Hematopoietic multipotent progenitor cell treated with erythropoietin and hydrocortisone succinate and interleukin-3 and kit ligand, for 17 days (in vitro differentiated cells): ENCODE measurements at regions not wholly inside any gene's neighbourhood (a gene's known extent, or its start where the extent isn't known, plus 50 kb on each side); places are given as distances from the start of the nearest gene placed in this dataset.
"Not testable (repeated sequence)": the region's sequence is repeated elsewhere in the genome, so short reads cannot be mapped to it uniquely, and the experiment has no call there.

Experiments
- DNase-seq: peaks from one replicate; pipeline ENCODE4 v3.0.0-alpha.2; 2015; ENCODE audit warnings: low spot score

DNA sequence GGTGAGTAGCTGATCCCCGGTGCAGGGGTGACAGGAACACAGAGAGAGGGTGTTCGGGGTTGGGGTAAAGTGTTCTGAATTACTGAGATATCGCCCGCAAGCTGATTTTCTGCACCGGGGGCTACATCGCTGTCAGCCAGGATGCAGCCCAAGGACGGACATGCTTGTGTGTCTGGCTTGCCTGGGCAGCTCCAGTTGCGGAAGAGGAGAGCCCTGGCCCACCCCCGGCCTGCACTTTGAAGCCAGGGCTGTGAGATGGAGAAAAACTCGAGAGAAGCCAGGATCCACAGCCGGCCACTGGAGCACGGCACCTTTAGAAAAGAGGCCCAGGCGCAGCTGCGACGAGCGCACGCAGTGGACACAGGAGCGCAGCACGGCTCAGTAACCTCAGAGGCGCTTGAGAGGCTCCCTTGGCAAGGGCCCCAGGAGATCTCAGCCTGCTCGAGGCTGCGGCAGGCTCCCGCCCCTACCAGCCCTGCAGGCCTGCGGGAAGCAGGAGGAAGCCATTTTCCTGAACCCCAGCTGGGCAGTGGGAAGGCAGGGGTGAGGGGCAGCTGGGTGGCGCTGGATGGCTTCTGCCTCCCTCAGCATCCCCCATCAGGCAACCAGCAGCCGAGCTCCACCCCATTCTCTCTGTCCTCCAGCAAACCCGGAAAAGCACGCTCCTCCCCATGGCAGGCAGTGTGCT lies 59.2 kb downstream of the C9orf50 start:
- DNase-seq, result no peak

DNA sequence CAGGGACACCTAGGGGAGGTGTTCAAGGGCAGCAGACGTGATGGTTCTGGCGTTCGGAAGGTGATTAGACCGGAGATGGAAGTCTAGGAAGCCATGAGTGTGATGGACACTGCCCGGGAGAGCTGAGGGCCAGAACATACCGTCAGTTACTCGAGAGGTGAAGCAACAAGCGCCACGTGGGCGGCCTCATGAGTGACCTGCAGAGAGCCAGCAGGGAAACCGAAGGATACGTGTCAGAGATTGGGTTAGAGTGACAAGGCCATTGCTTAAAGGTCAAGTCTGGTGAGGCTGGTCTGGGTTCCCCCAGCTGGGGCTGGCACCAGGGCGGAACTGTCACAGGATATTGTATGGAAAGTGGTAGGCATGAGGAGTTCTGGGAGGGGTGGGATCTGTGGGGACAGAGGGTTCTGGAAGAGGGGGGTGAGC lies 60.0 kb downstream of the C9orf50 start:
- DNase-seq, result no peak

DNA sequence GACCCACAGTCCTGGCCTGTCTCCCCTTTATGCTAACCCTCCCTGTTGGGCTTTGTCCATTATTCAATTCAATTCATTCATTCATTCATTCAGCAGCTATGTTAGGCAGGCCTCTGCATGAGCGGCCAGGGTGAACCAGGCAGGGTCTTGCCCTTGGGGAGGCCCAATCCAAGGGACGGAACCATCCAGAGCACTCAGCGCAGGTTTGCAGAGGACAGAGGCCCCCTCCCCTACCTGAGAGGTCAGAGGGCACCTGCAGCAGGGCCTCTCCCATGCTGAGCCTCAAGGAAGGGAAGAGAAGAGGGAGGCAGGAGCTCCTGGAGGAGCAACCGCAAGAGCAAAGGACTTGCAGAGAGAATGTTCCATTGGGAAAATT lies 61.4 kb downstream of the C9orf50 start:
- no peak for DNase-seq

DNA sequence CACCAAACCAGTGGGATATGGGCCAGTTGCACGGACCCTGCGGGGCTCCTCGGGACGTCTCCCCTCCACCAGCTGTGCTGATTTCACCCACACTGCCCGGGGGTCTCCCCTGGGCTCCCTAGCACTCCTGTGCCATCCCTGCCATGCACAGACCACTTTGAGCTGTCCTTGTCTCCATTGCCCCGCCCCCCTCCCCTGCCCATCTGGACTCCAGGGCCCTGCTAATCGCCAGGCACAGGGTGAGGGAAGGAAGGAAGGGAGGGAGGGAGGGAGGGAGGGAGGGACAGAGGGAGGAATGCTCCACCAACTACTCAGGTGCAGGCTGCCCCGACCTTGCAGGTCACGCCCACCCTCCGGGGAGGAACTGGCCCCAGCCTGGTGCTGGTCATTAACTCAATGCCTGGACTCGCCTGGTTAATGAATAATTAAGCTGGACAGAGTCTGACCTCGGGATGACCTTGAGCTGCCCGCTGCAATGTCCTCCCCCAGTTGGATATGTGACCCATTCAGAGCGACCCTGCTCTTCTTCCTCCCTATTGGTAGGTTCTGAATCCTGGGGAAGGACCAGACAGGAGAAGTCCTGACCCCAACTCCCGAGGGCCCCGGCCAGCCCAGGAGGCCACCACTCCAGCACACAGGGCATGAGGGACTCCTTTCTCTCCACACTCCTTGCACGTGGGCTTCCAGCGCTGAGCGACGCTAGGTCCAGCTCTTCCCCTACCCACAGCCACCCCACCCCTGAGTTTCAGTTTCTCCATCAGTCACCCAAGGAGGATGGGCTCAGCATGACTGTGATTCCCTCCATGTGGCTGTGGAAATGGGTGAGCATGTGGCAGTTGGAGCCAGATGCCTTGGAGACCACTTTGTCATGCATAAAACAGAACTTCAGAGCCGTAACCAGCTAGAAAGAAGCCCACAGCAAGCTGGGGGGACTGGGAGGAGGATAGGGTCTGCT lies 62.1 kb downstream of the C9orf50 start:
- no peak for DNase-seq

DNA sequence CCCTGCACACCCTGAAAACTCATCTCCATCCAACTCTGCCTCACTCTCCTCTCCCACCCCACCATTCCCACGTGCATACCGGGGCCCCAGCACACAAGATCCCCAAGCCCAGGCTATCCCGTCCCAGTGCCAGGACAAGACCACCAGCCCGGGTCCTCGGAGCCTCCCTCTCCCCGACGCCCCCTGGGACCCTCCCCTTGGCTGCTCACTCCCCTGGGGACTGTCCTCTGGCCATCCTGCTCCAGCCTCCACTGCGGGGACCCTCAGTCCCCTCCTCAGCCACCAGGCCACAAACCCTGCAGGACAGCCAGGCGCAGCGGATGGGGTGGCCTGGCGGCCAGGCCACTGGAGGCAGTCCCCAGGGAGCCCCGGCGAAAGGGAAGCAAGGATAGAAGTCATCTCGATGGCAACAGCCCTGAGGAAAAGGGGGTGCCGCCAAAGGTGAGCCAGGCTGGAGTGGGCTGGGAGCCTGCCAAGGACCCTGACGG lies 62.8 kb downstream of the C9orf50 start:
- DNase-seq, result no peak

DNA sequence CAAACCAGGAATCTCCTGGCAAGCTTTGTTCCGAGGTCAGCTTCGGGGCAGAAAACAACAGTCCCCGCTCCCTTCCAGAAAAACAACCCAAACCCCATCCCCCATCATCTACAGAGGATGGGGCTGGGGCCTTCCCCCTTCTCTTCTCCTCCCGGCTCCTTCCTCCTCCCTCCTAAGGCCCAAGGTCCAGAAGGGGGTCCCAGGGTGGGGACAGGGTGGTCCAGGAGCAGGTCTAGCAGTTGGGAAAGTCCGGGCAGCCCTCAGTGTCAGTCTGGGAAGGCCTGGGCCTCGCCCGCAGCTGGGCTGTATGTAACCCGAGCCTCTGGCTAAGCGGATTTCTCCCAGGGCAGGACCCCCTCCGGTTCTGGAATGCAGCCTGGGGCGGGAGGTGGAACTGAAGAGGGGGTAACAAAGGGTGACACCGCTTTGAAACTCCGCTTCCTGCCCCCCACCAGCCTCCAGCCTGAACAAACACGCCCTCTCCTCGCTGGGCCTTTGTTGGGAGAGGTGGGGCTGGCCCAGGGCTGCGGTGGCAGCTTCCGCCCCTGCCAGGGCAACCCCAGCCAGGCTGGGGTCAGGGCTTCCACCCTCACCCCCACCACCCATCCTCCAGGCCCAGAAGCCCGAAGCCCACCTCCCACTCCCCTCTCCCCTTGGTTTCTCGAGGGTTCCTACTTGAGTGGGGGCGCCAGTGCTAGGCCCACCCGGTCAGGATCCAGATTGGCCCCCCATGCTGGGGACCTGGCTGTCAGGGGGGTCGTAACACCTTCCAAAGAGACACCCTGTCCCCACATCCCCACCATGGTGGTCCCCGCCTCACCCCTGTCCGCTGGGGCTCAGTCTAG lies 63.5 kb downstream of the C9orf50 start:
- DNase-seq, result no peak

DNA sequence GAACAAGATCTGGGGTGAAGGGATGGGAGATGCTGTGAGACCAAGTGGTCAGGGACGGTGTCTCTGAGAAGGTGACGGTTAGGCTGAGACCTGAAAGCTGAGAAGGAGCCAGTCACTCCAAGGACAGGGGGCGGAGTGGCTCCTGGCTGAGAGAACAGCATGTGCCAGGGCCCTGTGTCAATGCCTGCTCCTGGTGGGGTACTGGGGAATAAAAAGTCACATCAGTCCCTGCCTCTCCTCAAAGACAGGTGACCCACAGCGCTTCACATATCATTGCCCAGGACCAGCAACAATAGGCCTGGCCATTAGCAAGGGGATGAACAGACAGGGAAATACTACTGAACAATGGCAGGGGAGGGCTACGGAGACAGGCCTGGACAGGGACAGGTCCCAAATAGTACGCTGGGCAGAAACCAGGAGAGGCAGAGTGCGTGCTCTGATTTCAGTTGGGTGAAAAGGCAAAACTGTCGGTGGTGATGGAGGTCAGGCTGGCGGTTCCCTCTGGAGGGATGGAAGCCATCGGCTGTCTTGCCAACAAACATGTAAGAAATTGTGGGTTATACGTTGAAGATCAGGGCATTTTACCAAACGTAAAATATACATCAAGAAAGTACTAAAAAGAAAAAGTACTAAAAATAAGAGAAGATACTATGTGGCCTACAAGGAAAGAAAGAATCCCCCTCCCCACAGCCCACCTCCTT lies 64.3 kb downstream of the C9orf50 start:
- no peak for DNase-seq

DNA sequence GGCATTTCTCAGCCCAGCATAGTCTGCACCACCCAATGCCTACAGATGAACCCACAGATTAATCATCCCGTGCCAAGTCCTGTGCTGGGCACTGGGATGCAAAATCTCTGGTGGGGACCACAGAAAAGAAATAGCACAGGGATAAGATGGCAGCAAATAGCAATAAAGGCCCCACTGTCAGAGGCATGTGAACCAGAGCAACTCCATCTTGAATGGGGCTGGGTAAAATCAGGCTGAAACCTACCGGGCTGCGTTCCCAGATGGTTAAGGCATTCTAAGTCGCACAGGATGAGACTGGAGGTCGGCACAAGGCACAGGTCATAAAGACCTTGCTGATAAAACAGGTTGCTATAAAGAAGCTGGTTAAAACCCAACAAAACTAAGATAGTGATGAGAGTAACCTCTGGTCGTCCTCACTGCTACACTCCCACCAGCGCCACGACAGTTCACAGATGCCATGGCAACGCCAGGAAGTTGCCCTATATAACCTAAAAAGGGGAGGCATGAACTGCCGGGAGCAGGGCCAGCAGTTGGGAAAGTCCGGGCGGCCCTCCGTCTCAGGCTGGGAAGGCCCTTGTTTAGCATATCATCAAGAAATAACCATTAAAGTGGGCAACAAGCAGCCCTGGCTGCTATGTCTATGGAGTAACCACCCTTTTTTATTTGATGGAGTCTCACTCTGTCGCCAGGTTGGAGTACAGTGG lies 65.2 kb downstream of the C9orf50 start:
- no peak for DNase-seq

DNA sequence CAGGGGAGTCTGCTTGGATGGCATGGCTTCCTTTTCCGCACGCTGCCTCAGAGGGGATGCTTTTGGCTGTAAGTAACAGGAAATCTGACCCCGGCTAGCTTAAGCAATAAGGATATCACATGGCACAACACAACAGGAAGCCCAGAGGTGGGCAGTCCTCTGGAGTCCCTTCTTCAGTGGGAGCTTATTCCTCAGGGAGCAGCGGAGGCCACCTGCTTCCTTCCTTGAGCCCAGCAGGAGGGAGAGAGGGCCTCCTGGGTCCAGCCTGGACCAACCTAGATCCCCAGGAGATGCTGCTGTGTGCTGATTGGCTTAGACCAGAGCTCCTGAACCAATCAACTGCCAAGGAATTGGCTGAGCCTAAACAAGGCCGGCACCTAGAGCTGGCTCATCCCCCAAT lies 66.3 kb downstream of the C9orf50 start:
- DNase-seq, result no peak

DNA sequence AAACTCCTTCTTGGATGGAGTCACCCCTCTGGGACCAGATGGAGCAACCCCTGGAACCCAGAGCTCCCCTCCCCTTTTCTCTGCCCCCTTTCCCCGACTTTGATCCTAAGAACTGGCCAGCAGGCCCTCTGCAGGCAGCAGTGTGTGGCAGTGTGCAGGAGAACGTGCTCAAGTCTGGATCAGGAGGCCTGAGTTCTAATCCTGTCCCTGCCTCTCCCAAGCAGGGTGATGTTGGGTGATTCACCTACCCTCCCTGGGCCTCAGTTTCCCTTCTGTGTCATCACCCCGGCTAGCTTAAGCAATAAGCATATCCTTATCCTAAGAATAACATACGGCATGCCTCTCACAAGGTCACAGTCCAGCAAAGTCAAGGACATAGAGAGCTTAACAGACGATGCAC lies 67.6 kb downstream of the C9orf50 start:
- no peak for DNase-seq

DNA sequence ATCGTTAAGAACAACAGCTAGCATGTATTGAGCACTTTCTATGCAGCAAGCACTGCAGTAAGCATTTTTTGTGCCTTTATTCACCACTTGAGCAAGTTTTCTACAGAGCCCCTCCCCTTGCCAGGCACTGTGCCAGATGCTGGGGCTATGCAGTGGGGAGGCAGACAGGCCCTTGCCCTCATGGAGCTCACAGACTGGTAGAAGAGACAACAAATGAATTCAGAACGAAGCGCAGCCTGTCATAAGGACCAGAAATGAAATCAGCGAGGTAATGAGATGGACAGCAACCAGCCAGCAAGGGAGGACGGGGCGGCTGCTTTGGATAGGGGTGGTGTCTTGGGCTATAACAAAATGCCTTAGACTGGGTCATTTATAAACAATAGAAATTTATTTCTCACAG lies 68.8 kb downstream of the C9orf50 start:
- DNase-seq, result no peak

DNA sequence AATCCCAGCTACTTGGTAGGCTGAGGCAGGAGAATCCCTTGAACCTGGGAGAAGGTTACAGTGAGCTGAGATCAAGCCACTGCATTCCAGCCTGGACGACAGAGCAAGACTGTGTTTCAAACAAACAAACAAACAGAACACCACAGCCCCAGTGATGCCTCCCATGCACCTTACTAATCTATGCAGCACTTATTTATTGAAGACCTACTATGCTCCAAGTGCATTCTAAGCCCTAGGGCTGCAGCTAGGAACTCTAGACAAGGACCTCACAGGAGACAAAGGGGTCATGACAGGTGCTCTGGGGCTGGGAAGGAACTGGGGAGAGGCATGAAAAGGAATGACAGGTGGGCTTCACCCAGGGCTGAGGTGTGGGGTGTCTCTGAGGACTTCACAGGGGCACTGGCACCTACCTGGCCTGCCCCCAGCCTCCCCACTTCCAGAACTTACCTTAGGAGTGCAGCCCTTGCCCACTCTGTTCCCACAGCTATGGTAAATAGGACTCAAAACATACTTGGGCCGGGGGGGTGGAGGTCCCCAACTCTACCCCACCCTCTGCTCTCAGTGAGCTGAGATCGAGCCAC lies 69.4 kb downstream of the C9orf50 start:
- no peak for DNase-seq

DNA sequence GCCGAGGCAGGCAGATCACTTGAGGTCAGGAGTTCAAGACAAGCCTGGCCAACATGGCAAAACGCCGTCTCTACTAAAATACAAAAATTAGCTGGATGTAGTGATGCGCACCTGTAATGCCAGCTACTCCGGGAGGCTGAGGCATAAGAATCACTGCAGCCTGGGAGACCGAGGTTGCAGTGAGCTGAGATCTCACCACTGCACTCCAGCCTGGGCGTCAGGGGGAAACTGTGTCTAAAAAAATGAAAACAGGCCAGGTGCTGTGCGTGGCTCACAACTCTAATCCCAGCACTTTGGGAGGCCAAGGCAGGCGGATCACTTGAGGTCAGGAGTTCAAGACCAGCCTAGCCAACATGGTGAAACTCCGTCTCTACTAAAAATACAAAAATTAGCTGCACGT lies 69.9 kb downstream of the C9orf50 start:
- DNase-seq, result not testable (repeated sequence)

DNA sequence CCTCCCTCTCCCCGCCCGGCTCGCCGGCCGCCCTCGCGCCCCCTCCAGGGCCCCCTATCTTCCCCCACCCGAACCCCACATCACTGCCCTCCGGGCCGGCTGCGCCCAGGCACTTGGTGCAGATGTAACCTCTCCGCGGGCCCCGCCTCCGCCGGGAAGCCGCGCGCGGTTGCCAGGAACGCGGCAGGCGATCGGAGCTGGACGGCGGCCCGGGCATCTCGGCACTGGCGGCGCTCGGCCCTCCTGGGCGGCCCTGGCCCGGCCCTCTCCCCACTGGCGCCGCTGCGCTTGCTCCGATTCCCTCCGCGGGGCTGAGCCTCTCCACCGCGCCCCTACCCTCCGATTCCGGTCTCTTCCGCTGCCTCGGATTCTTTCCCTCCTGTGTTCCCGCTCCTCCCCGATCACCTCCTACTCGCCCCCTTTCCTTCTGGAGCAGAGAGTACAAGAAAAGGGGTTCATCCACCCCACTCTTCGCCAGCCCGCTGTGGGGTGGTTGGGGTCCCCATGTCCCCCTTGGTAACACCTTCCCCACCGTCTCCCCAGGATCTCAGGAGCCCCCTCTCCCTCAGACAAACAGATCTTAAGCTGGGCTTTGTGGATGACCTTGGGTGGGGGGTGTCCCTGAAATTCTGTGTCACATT lies 70.6 kb downstream of the C9orf50 start:
- DNase-seq, result no peak

DNA sequence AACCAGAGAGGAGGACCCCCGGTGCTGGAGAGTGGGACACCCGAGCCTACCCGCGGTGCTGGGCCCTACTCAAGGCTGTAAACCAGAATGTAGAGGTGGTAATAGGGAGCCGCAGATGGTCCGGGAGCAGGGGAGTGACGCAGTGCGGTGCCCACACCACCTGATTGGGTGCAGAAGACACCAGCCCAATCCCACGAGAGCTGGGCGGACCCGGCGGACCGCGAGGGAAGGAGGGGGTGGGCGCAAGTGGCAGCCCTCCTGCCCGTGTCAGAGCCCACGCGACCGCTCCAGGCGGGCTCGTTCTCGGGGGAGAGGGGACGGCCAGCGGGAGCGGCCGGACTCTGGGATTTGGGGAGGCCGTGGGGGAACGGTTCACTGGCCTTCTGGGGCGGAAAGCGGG lies 71.2 kb downstream of the C9orf50 start:
- DNase-seq, result no peak

DNA sequence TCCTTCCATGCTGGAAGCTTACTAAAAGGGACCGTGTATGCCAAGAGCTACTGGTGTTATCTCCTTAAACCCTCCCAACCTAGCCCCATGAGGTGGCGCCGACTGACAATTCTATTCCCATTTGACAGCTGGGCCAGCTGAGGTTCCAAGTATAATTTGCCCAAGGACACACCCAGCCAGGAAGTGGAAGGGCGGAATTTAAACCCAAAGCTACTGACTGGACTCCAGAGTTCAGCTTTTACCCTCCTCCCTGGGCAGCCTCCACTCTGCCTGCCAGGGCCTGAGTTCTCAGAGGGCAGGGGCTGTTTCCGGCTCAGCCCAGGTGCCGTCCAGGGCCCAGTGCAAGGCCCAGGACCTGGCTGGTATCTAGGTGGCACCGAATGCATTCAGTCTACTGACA lies 71.8 kb downstream of the C9orf50 start:
- no peak for DNase-seq

DNA sequence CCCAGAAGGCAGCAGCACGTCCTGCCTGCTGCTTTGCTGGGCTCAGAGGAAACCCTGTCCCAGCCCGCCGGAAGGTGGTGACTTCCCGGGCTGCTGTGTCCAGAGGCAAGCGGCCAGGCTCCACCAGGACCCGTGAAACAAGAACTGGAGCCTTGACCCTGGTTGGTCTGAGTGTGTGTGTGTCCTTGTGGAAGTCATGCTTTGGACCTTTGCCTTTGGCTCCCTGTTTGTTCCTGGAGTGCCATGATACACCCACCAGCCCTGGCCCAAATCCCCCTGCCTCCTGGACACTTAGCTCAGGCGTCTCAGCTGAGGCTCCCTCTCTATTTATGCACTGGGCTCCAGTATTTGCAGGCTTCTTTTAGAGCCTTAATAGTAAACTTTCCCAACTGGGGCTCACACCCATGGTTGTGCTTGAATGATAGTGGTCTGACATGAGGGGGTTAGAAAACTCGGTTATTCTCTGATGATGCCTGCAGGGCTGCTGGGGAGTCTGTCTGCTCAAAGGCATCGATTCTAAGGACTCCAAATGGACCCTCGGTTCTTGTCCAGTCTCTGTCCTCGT lies 72.2 kb downstream of the C9orf50 start:
- no peak for DNase-seq

DNA sequence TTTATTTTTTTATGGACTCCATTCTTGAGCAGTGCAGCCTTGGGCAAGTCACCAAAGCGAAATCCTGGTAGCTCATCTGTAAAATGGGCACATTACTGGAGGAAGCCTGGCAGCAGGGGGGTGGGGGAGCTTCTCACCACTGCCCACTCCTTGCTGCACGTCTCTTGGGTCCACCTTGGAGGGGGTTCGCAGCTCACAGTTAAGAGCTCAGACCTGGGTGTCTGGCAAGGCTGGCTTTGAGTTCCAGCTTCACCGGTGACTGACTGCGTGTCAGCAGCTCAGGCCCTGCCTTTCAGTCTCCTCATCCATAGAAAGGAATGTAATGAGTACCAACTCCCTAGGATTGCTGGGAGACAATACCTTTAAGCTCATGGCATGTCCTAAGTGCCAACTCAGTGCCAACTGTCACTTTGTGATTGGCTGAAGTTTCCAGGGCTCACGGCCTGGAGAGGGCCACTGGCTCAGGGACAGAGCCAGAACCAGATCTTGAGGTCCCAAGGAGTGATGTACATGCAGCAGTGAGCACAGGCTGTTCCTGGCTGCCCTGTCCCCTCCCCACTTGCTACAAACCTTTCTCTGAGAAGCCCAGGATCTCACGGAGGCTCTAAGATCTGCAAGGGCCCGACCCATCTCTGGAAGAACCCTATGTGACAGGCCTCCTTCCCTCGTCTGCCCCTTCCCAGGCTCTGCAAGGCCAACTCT lies 72.9 kb downstream of the C9orf50 start:
- DNase-seq, result no peak

DNA sequence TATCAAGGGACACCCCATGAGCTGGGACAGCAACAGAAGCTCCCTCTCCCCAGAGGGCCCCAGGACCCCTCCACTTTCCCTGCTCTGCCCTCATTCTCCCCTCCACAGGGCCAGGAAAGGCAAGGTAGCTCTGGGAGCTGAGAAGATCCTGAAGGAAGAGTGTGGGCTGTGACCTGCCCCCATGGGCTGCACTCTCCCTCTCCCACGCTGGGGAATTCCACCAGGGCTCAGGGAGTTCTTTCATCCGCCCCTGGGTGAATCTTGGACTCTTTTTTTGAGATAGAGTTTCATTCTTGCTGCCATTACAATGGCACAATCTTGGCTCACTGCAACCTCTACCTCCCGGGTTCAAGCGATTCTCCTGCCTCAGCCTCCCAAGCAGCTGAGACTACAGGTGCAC lies 73.8 kb downstream of the C9orf50 start:
- no peak for DNase-seq
